Activated CD4-positive, alpha-beta T cell treated with anti-CD3 and anti-CD28 coated beads, Interleukin-2, amount 10 ng/mL, durations not matched to agents 7 days and 5 days (primary cell): ENCODE measurements at regions not wholly inside any gene's neighbourhood (a gene's known extent, or its start where the extent isn't known, plus 50 kb on each side); places are given as distances from the start of the nearest gene placed in this dataset.

Source experiments
- CTCF ChIA-PET: fragments of 350-600 bp; sonication (Branson Sonifier 250); formaldehyde crosslinking; loops from one replicate; lab custom pipeline; 2021; ENCODE audit warnings: antibody characterized with exemption; lab: Charles Lee
- POLR2A ChIA-PET: fragments of 350-600 bp; sonication (Branson Sonifier 250); formaldehyde crosslinking; loops from one replicate; lab custom pipeline; 2021; ENCODE audit warnings: antibody characterized with exemption; lab: Charles Lee
- DNase-seq: peaks from one replicate; pipeline ENCODE4 v3.0.0-alpha.2; 2020
- H3K27ac Mint-ChIP-seq: one replicate; pipeline ENCODE4 v1.8.0; 2021; ENCODE audit warnings: mild to moderate bottlenecking, moderate library complexity, mixed read lengths
- H3K27me3 Mint-ChIP-seq: one replicate; pipeline ENCODE4 v1.8.0; 2021; ENCODE audit warnings: mixed read lengths
- H3K36me3 Mint-ChIP-seq: one replicate; pipeline ENCODE4 v1.8.0; 2021; ENCODE audit warnings: low read depth, mixed read lengths
- H3K4me1 Mint-ChIP-seq: one replicate; pipeline ENCODE4 v1.8.0; 2021; ENCODE audit warnings: mixed read lengths
- H3K4me3 Mint-ChIP-seq: one replicate; pipeline ENCODE4 v1.8.0; 2021; ENCODE audit warnings: mild to moderate bottlenecking, moderate library complexity, mixed read lengths
- H3K9me3 Mint-ChIP-seq: one replicate; pipeline ENCODE4 v1.8.0; 2021; ENCODE audit warnings: mixed read lengths

- no peak for DNase-seq
- ChIA-PET CTCF (no interaction called here), POLR2A (no interaction called here)
- H3K4me3 Mint-ChIP-seq: no peak overlapping the region
- H3K27me3 Mint-ChIP-seq: no peaks in the 10 kb centered on the region
- H3K4me1 Mint-ChIP-seq: no peaks in the 10 kb centered on the region
- no peak overlapping the region for H3K27ac Mint-ChIP-seq
- peaks cover 10% of the 10 kb centered on the region for H3K9me3 Mint-ChIP-seq
- no peaks in the 10 kb centered on the region for H3K36me3 Mint-ChIP-seq
Observed at GRCh38 chr4:13024147-13025105, 459.7 kb downstream of the RAB28 start.

DNA sequence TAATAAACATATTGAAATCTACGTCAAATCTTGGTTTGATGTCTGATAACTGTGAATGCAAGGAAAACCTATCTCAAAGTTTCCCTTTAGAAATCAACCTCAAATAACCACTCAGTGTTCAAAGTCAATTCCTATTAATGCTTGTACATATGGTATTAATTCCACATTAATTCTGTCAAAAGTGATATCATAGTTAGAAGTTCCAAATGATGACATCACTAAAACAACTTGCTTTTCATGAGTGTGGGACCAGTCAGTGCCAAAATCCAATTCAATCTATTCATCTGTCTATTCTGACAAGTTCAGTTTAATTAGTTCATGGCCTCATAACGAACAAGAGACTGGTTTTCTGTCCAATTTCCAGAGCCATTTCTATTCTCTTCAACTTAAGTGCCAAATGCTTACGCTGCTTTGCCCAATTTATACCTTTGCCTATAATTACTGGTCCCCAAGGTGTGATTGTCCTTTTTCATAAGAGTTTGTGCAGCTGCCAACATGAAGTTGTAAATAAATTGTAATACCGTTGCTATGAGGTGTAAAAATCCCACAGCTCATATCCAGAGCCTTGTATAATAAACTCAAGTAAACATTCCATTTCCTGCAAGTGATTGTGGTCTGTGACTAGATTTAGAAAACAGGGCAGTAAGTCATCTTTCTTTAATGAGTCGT is 476.2 kb downstream of the RAB28 start:
- POLR2A ChIA-PET: no interaction called here
- Mint-ChIP-seq H3K27ac (no peak overlapping the region), H3K9me3 (no peaks in the 10 kb centered on the region), H3K4me3 (no peak overlapping the region), H3K27me3 (no peaks in the 10 kb centered on the region), H3K36me3 (no peaks in the 10 kb centered on the region), H3K4me1 (no peaks in the 10 kb centered on the region)
- DNase-seq: no peak
- CTCF ChIA-PET: no interaction called here

DNA sequence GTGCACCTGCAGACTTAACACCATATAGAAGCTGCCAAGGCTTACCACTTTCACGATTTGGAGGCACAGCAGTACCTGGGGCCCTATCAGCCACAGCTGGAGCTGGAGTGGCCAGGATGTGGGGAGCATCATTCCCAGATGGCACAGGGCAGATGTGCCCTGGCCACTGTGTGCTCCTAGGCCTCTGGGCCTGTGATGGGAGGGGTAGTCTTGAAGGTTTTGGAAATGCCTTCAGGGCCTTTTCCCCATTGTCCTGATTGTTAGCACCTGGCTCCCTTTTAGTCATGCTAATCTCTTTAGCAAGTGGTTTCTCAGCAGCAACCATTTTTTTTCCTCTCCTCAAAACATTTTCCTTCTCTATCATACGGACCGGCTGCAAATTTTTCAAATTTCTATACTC is 490.2 kb downstream of the RAB28 start:
- no peaks in the 10 kb centered on the region for H3K27me3 Mint-ChIP-seq
- H3K9me3 Mint-ChIP-seq: peaks cover 11% of the 10 kb centered on the region
- no peak overlapping the region for H3K4me3 Mint-ChIP-seq
- H3K4me1 Mint-ChIP-seq: no peaks in the 10 kb centered on the region
- no peak overlapping the region for H3K27ac Mint-ChIP-seq
- no peak for DNase-seq
- ChIA-PET POLR2A (no interaction called here), CTCF (no interaction called here)
- no peaks in the 10 kb centered on the region for H3K36me3 Mint-ChIP-seq

GRCh38 chr4:12987284-12987683 is 496.9 kb downstream of the RAB28 start:
- CTCF ChIA-PET: no interaction called here
- H3K4me3 Mint-ChIP-seq: no peak overlapping the region
- H3K4me1 Mint-ChIP-seq: no peaks in the 10 kb centered on the region
- POLR2A ChIA-PET: no interaction called here
- no peak for DNase-seq
- no peaks in the 10 kb centered on the region for H3K36me3 Mint-ChIP-seq
- H3K27me3 Mint-ChIP-seq: no peaks in the 10 kb centered on the region
- no peak overlapping the region for H3K27ac Mint-ChIP-seq
- peaks cover 4% of the 10 kb centered on the region for H3K9me3 Mint-ChIP-seq

GRCh38 chr4:12979797-12980196 is 504.3 kb downstream of the RAB28 start:
- ChIA-PET CTCF (no interaction called here), POLR2A (no interaction called here)
- Mint-ChIP-seq H3K4me1 (no peaks in the 10 kb centered on the region), H3K9me3 (peaks cover 4% of the 10 kb centered on the region), H3K27ac (no peak overlapping the region), H3K4me3 (no peak overlapping the region), H3K36me3 (no peaks in the 10 kb centered on the region), H3K27me3 (no peaks in the 10 kb centered on the region)
- no peak for DNase-seq

- no peaks in the 10 kb centered on the region for H3K36me3 Mint-ChIP-seq
- no peak overlapping the region for H3K27ac Mint-ChIP-seq
- no peak for DNase-seq
- H3K4me3 Mint-ChIP-seq: no peak overlapping the region
- POLR2A ChIA-PET: no interaction called here
- H3K27me3 Mint-ChIP-seq: no peaks in the 10 kb centered on the region
- peaks cover 4% of the 10 kb centered on the region for H3K9me3 Mint-ChIP-seq
- CTCF ChIA-PET: no interaction called here
- no peaks in the 10 kb centered on the region for H3K4me1 Mint-ChIP-seq
Observed at GRCh38 chr4:12978310-12978709, 505.8 kb downstream of the RAB28 start.

GRCh38 chr4:12975511-12975910 is 508.6 kb downstream of the RAB28 start:
- Mint-ChIP-seq H3K36me3 (no peaks in the 10 kb centered on the region), H3K4me3 (no peak overlapping the region), H3K4me1 (no peaks in the 10 kb centered on the region), H3K27ac (no peak overlapping the region), H3K9me3 (peaks cover 3% of the 10 kb centered on the region), H3K27me3 (no peaks in the 10 kb centered on the region)
- ChIA-PET CTCF (no interaction called here), POLR2A (no interaction called here)
- DNase-seq: no peak

- Mint-ChIP-seq H3K4me1 (no peaks in the 10 kb centered on the region), H3K4me3 (no peak overlapping the region), H3K27ac (no peak overlapping the region), H3K9me3 (no peaks in the 10 kb centered on the region), H3K27me3 (no peaks in the 10 kb centered on the region), H3K36me3 (no peaks in the 10 kb centered on the region)
- ChIA-PET CTCF (no interaction called here), POLR2A (no interaction called here)
- DNase-seq: no peak
Observed at GRCh38 chr4:12973522-12973921, 510.6 kb downstream of the RAB28 start.

GRCh38 chr4:12968345-12968744 is 515.8 kb downstream of the RAB28 start:
- no peak for DNase-seq
- H3K36me3 Mint-ChIP-seq: no peaks in the 10 kb centered on the region
- no peaks in the 10 kb centered on the region for H3K4me1 Mint-ChIP-seq
- H3K27ac Mint-ChIP-seq: no peak overlapping the region
- no peaks in the 10 kb centered on the region for H3K9me3 Mint-ChIP-seq
- H3K27me3 Mint-ChIP-seq: no peaks in the 10 kb centered on the region
- no peak overlapping the region for H3K4me3 Mint-ChIP-seq
- POLR2A ChIA-PET: no interaction called here
- CTCF ChIA-PET: no interaction called here

- H3K27ac Mint-ChIP-seq: no peak overlapping the region
- POLR2A ChIA-PET: no interaction called here
- H3K4me3 Mint-ChIP-seq: no peak overlapping the region
- DNase-seq: no peak
- H3K27me3 Mint-ChIP-seq: no peaks in the 10 kb centered on the region
- no peaks in the 10 kb centered on the region for H3K9me3 Mint-ChIP-seq
- H3K4me1 Mint-ChIP-seq: no peaks in the 10 kb centered on the region
- CTCF ChIA-PET: no interaction called here
- no peaks in the 10 kb centered on the region for H3K36me3 Mint-ChIP-seq
Observed at GRCh38 chr4:12966726-12967125, 517.4 kb downstream of the RAB28 start.

- no peaks in the 10 kb centered on the region for H3K27me3 Mint-ChIP-seq
Observed at GRCh38 chr4:12965334-12965733, 518.8 kb downstream of the RAB28 start.

DNA sequence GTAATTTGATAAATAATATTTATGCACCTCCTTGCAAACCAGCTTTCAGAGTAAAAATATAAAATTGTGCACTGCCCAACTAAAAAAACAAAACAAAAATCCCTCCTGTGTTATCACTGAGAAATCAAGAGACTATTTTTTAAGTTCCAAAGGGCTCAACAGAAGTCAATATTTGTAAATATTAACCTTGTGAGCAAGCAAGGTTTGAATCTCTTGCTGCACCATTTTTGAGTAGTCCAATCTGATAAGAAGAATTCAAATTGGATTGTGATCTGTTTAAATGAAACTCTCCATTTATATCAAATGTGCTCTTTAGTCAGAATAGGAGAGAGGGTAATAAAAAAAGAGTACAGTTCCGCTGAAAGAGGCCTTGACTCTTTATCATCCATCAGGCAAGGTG is 520.2 kb downstream of the RAB28 start:
- Mint-ChIP-seq H3K36me3 (no peaks in the 10 kb centered on the region), H3K4me3 (no peak overlapping the region), H3K4me1 (no peaks in the 10 kb centered on the region), H3K27ac (no peak overlapping the region), H3K9me3 (no peaks in the 10 kb centered on the region), H3K27me3 (no peaks in the 10 kb centered on the region)
- ChIA-PET POLR2A (no interaction called here), CTCF (no interaction called here)
- DNase-seq: no peak

More at GRCh38 chr4:12965334-12965733, 518.8 kb downstream of the RAB28 start:
- Mint-ChIP-seq H3K9me3 (no peaks in the 10 kb centered on the region), H3K36me3 (no peaks in the 10 kb centered on the region), H3K27ac (no peak overlapping the region), H3K4me1 (no peaks in the 10 kb centered on the region), H3K4me3 (no peak overlapping the region)
- CTCF ChIA-PET: no interaction called here
- no peak for DNase-seq
- POLR2A ChIA-PET: no interaction called here

DNA sequence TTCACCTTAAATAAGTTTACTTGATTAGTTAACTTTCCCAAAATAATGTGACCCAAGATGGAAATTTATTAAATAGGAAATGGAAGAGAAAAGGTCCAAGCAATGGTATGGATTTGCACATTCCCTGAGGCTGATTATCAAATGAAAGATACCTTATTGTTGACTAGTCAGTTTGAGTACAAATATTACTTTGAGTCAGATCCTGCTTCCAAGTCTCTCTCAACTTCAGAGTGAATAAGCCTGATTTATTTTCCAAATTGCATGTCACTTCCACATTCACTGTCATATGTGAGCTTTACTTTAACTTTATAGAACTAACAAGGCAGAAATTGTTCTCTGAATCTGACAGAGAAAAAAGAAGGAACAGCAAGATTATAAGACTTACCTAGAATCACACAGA is 520.8 kb downstream of the RAB28 start:
- no peaks in the 10 kb centered on the region for H3K4me1 Mint-ChIP-seq
- no peaks in the 10 kb centered on the region for H3K27me3 Mint-ChIP-seq
- no peak for DNase-seq
- no peaks in the 10 kb centered on the region for H3K9me3 Mint-ChIP-seq
- ChIA-PET POLR2A (no interaction called here), CTCF (no interaction called here)
- H3K4me3 Mint-ChIP-seq: no peak overlapping the region
- H3K36me3 Mint-ChIP-seq: no peaks in the 10 kb centered on the region
- H3K27ac Mint-ChIP-seq: no peak overlapping the region
